Stimulated activated naive B cell treated with anti-CD40 and anti-IgM and Interleukin-4, amounts not matched to agents 10 μg/mL and 1 μg/mL and 100 μg/mL, for 72 hours (primary cell): ENCODE measurements at regions not wholly inside any gene's neighbourhood (a gene's known extent, or its start where the extent isn't known, plus 50 kb on each side); places are given as distances from the start of the nearest gene placed in this dataset.

ENCODE experiments used
- ATAC-seq, 2 donors: fragments of 150-1000 bp; cut with Tn5 transposase; replicated peaks; 2 replicates each; pipeline ENCODE4 v1.10.0; 2021; ENCODE audit warnings: moderate library complexity in 1 of 2
- DNase-seq: peaks from one replicate; pipeline ENCODE4 v3.0.0; 2021
- H3K27ac Mint-ChIP-seq: one replicate; pipeline ENCODE4 v1.8.0; 2022; ENCODE audit warnings: mild to moderate bottlenecking, mixed read lengths
- H3K27me3 Mint-ChIP-seq, 2 donors: one replicate each; pipeline ENCODE4 v1.8.0; 2022; ENCODE audit warnings: mixed read lengths in 2 of 2
- H3K36me3 Mint-ChIP-seq, 2 donors: one replicate each; pipeline ENCODE4 v1.8.0; 2022; ENCODE audit warnings: mixed read lengths in 2 of 2, mild to moderate bottlenecking in 1 of 2
- H3K4me1 Mint-ChIP-seq, 2 donors: one replicate each; pipeline ENCODE4 v1.8.0; 2022; ENCODE audit warnings: mixed read lengths in 2 of 2, mild to moderate bottlenecking in 1 of 2
- H3K4me3 Mint-ChIP-seq, 2 donors: one replicate each; pipeline ENCODE4 v1.8.0; 2022; ENCODE audit warnings: mild to moderate bottlenecking in 2 of 2, mixed read lengths in 2 of 2, moderate library complexity in 1 of 2
- H3K9me3 Mint-ChIP-seq, 2 donors: one replicate each; pipeline ENCODE4 v1.8.0; 2022; ENCODE audit warnings: mixed read lengths in 2 of 2, mild to moderate bottlenecking in 1 of 2

DNA sequence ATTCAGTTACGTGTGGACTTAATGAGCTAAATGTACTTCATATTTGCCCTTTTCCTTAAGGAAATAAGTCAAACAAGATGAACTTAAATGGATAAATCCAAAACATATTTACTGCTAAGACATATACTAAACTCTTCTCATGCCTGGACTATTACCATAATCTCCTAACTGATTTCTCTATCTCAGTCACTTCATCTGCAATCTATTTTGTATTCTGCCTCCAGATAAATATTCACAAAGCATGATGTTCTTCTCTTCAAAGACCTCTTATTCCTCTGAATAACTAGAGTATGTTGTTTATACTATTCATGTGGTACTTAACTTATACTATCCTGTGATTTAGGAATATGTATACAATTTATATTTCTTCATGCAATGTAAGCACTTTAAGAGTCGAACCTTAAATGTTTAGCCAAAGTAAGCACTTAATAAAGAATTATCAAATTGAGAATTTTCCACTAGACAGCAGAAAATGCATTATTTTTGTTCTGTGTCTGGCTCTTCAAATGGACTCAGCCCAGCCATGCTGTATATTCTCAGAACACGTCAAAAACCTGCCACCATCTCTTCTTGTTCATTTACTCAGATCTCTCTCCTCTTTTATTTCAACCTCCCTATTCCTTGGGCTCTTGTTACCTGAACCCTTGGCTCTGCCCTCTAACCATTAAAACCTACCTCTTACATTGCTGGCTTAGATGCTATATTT lies 79.9 kb upstream of the ARHGAP28 start:
- no peaks in the 10 kb centered on the region for H3K36me3 Mint-ChIP-seq
- peaks cover 2 to 7% of the 10 kb centered on the region in 2 donors for H3K9me3 Mint-ChIP-seq
- no peaks in the 10 kb centered on the region for H3K4me1 Mint-ChIP-seq
- no peak overlapping the region for H3K4me3 Mint-ChIP-seq
- no peak for ATAC-seq
- no peak overlapping the region for H3K27ac Mint-ChIP-seq
- peaks cover 0 to 2% of the 10 kb centered on the region in 2 donors for H3K27me3 Mint-ChIP-seq
- no peak for DNase-seq

DNA sequence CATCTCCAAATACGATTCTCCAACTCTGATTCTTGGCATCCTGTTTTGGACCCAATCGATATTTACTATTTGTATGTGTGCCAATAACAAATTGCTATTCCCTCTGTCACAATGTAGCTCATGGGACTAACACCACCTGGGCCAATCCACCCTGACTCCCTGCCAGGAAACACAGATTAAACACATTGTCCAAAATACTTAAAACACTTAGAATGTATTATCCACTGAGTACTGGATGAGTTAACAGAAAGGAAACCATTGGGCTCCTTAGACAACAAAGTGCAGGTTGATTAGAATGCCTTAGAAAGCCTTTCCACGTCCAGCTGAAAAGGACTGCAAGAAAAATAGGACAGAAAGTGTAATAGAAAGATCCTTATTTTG lies 79.4 kb upstream of the ARHGAP28 start:
- H3K36me3 Mint-ChIP-seq, result no peaks in the 10 kb centered on the region
- no peak for DNase-seq
- no peaks in the 10 kb centered on the region for H3K27me3 Mint-ChIP-seq
- ATAC-seq, result no peak
- no peak overlapping the region for H3K4me3 Mint-ChIP-seq
- H3K27ac Mint-ChIP-seq, result no peak overlapping the region
- H3K9me3 Mint-ChIP-seq, result peaks cover 2 to 7% of the 10 kb centered on the region in 2 donors
- H3K4me1 Mint-ChIP-seq, result no peaks in the 10 kb centered on the region

DNA sequence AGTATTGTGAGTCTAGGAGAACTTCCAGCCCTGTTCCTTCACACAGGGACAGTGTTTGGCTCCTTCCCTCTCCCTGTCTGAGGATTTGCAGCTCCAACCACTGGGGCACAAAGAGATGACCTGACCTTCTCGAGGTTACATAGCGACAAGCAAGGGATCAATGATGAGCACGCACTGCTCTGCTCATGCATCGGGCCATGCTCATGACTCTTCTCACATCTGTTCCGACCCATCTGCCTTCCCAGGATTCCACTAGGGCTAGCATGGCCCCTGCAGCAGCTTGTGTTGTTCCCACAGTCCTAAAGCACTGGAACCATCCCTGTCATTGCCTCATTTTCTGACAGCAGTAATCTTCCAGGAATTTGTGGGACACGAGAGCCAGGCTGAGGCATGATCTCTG lies 78.8 kb upstream of the ARHGAP28 start:
- Mint-ChIP-seq H3K4me3 (no peak overlapping the region), H3K36me3 (no peaks in the 10 kb centered on the region), H3K27ac (no peak overlapping the region), H3K4me1 (no peaks in the 10 kb centered on the region), H3K27me3 (no peaks in the 10 kb centered on the region), H3K9me3 (peaks cover 2 to 11% of the 10 kb centered on the region in 2 donors)
- ATAC-seq (no peak), DNase-seq (no peak)

DNA sequence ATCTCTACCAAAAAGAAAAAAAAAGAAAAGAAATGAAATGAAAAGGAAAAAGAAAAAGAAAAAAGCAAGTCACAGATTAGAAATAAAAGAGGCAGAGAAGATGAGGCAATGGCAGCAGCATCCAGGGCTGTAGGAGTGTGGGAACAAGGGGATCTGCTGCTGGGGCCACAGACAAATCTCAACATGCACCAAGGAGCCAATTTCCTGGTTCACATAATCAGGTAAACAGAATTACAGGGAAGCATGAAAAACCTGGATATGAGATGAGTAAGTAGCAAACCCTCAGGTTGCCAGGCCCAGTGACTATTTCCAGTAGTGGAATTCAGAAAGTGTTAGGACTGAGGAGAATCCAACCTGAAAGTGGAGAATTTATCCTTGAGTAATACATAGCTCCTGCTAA lies 77.4 kb upstream of the ARHGAP28 start:
- DNase-seq (no peak), ATAC-seq (no peak)
- Mint-ChIP-seq H3K4me3 (no peak overlapping the region), H3K4me1 (no peaks in the 10 kb centered on the region), H3K27me3 (no peaks in the 10 kb centered on the region), H3K27ac (no peak overlapping the region), H3K9me3 (peaks cover 2 to 8% of the 10 kb centered on the region in 2 donors), H3K36me3 (no peaks in the 10 kb centered on the region)

DNA sequence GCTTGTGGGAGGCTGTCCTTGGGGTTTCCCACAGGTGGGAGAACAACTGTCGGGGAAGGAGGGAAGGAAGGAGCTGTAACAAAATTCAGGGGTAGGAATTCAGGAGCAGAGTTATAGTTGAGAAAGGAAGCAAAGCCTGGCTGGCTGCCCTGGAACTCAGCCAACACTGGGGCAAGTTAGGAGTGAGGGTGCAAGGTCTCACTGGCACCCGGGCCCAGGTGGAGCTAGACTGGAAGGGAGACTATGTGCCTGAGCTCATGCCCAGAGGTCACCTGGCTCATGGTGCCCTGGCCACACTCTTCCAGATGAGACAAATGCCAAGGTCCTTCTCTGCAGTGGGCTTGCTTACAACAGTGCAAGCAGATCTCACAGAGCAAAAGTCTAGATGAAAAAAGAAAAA lies 75.6 kb upstream of the ARHGAP28 start:
- peaks cover 2 to 8% of the 10 kb centered on the region in 2 donors for H3K9me3 Mint-ChIP-seq
- H3K4me3 Mint-ChIP-seq, result no peak overlapping the region
- no peaks in the 10 kb centered on the region for H3K36me3 Mint-ChIP-seq
- ATAC-seq (no peak), DNase-seq (no peak)
- H3K27me3 Mint-ChIP-seq, result no peaks in the 10 kb centered on the region
- H3K4me1 Mint-ChIP-seq, result no peaks in the 10 kb centered on the region
- no peak overlapping the region for H3K27ac Mint-ChIP-seq

DNA sequence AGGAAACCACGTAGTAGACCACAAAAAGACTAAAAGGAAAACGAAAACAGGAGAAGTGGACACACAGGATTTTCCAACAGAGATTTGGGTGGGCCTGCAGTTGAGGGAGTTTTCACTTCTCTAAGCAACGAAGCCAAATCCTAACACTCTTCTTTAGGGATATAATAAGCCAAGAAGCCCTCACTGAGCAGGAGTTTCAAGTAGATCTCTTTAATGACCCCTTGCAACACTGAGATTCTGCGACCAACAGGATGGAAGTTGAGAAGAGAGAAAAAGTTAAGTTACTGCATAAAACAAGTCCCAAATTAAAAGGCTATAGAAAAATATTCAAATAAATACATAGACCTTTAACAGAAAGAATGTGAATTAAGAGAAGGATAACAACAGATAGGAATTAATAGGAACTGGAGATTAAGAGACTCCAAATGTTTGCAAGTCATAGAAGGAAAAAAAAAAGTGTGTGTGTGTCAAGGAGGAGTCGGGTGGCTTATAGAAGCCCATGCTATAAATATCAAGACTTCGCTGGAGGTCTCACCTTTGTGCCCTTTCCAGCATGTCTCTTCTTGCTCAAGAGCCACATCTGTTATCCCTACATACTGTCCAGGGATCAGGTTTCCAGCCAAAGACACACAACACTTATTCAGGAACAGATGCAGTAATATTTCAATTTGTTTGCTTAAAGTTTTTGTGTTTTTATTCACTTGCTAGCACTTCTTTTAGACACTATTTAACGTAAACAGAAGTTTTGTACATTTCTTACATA lies 69.4 kb upstream of the ARHGAP28 start:
- no peaks in the 10 kb centered on the region for H3K36me3 Mint-ChIP-seq
- no peaks in the 10 kb centered on the region for H3K27me3 Mint-ChIP-seq
- peaks cover 4 to 8% of the 10 kb centered on the region in 2 donors for H3K9me3 Mint-ChIP-seq
- no peak overlapping the region for H3K4me3 Mint-ChIP-seq
- no peak overlapping the region for H3K27ac Mint-ChIP-seq
- DNase-seq, result no peak
- ATAC-seq, result no peak
- no peaks in the 10 kb centered on the region for H3K4me1 Mint-ChIP-seq

DNA sequence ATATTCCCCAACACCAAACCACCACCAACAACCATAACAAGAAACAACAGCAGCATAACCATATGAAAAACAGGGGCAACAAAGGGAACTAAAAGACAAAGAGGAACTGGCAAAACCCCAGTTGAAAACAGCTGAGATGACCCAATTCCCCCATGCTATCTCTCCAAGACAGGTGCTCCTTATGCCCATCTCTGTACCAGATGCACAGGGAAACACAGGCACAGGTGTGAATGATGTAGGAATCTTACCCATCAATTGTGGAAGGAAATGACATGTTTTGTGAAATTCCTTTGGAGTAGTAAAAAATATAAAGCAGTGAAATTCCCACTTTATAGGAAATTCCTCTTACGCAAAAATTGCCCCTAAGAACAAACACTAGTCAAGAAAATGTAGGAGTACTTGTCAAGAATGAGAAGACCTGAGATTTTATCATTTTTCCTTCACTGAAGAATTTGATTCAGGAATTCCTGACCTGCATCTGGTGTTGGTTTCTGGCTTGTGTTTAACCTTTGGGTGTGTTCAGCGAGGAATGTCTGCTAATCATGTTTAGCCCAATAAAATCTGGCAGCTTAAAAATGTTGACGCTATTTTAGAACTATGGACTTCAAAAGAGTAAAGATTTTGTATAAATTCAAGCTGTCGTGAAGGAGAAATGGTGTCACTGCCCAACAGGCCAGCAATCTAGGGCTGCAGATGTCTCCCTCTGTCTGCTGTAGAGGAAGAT lies 67.7 kb upstream of the ARHGAP28 start:
- ATAC-seq, result no peak

DNA sequence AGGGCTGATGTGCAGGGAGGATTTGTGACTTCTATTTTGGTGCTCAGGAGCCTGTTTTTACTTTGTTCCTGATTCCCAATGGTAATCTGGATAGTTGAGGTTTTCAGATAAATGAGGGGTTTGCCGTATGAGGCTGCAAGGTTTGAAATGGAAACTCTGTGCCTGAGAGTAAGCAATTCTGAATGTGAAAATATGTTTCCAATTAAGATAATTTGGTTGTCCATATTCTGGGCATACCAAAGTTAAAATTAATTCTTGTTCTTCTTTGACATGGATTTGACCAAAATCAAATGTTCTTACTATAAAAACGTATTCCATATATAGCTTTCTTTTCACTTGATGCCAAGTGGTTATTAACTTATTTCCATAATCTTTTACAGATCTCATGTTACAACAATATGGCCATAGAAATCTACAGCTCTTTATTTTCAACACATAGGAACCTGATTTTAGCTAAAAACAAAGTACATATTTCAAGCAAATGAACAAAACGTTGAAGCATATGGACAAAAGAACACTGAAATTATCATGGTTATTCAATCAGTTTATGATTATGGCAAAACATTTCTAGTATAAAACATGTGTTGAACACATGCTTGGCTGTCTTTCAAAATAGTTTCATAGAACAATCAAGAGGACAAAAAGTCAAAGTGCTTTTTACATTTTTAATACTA lies 63.4 kb upstream of the ARHGAP28 start:
- H3K9me3 Mint-ChIP-seq, result peaks cover 2 to 4% of the 10 kb centered on the region in 2 donors
- ATAC-seq (no peak), DNase-seq (no peak)
- no peak overlapping the region for H3K4me3 Mint-ChIP-seq
- H3K27me3 Mint-ChIP-seq, result no peaks in the 10 kb centered on the region
- no peak overlapping the region for H3K27ac Mint-ChIP-seq
- H3K36me3 Mint-ChIP-seq, result no peaks in the 10 kb centered on the region
- H3K4me1 Mint-ChIP-seq, result no peaks in the 10 kb centered on the region

More for the DNA sequence above, 67.7 kb upstream of the ARHGAP28 start:
- Mint-ChIP-seq H3K9me3 (peaks cover 2 to 3% of the 10 kb centered on the region in 2 donors), H3K36me3 (no peaks in the 10 kb centered on the region), H3K27ac (no peak overlapping the region), H3K27me3 (no peaks in the 10 kb centered on the region), H3K4me1 (no peaks in the 10 kb centered on the region), H3K4me3 (no peak overlapping the region)
- DNase-seq, result no peak

DNA sequence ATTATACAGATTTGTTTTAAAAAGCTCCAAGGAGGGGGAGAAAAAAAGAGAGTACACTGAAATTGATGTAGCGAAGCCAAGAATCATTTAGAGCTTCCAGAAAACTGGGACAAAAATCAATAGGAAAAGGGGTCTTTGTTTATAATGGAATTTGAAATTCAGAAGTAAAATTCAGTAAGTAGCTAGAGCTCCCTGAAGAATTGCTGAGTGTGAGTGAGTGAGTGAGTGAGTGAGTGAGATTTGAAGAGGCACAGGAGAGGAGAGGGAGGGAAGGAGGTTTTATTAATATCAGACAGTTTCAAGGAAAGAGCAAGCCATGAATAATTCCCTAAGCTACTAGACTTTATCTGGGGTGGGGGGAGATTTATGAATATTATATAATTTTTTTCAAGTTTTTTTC lies 60.7 kb upstream of the ARHGAP28 start:
- Mint-ChIP-seq H3K9me3 (peaks cover 0 to 4% of the 10 kb centered on the region in 2 donors), H3K4me1 (no peaks in the 10 kb centered on the region), H3K27ac (no peak overlapping the region), H3K4me3 (no peak overlapping the region), H3K36me3 (no peaks in the 10 kb centered on the region), H3K27me3 (no peaks in the 10 kb centered on the region)
- DNase-seq (no peak), ATAC-seq (no peak)

DNA sequence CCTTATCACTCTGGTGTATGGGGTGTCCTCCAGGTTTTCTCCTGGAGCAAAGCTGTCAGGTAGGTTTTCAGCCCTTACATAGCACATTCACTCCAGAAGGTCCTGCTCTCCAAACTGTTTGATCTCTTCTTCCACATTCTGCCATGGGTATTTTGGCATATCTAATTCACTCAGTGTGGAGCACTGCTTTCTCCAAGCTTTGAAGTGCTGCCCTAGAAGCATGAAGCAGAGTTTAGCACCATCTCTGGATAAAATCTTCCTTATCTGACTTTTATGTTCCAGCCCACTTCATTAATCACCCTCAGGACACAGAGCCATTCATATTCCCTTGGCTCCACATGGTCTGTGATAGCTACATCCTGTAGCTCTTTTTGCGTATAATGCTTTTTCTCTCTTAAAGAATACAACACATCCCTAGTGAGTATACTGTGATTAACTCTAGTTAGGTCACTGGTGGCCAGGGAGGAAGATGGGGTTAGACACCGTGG lies 56.7 kb upstream of the ARHGAP28 start:
- peaks cover 6 to 8% of the 10 kb centered on the region in 2 donors for H3K9me3 Mint-ChIP-seq
- no peaks in the 10 kb centered on the region for H3K4me1 Mint-ChIP-seq
- H3K4me3 Mint-ChIP-seq, result no peak overlapping the region
- ATAC-seq (no peak), DNase-seq (no peak)
- no peak overlapping the region for H3K27ac Mint-ChIP-seq
- no peaks in the 10 kb centered on the region for H3K27me3 Mint-ChIP-seq
- H3K36me3 Mint-ChIP-seq, result no peaks in the 10 kb centered on the region

DNA sequence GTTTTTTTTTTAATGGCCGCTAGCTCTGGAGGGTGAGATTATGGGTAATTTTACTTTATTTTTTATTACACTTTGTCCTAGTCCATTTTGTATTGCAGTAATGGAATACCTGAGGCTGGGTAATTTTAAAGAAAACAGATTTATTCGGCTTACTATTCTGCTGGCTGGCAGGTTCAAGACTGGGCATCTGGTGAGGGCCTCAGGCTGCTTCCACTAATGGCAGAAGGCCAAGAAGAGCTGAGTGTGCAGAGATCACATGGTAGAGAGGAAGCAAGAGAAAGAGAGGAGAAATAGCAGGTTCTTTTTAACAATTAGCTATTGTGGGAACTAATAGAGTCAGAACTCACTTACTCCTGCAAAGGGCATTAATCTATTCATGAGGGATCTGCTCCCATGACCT lies 52.4 kb upstream of the ARHGAP28 start:
- H3K4me1 Mint-ChIP-seq, result no peaks in the 10 kb centered on the region
- no peak overlapping the region for H3K27ac Mint-ChIP-seq
- H3K36me3 Mint-ChIP-seq, result no peaks in the 10 kb centered on the region
- H3K4me3 Mint-ChIP-seq, result no peak overlapping the region
- peaks cover 4 to 6% of the 10 kb centered on the region in 2 donors for H3K9me3 Mint-ChIP-seq
- DNase-seq (no peak), ATAC-seq (no peak)
- no peaks in the 10 kb centered on the region for H3K27me3 Mint-ChIP-seq

DNA sequence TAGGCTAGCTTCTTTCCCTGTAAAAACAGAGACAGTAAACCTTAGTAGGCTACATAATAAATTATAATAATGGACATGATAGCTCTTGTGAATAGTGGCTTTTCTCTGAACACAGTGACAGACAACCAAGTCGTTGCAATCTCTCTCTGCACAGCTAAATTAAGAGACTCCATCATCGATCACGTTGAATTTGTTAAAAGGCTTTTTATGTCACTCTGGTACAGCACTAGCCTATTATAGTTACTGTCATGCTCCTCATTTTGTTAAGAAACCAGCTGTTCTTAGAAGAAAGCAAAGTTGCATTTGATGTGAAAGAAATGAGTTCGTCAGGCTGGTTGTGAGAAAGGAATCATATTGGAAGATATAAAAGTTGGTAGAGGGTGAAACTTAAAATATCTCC lies 50.3 kb upstream of the ARHGAP28 start:
- H3K36me3 Mint-ChIP-seq, result no peaks in the 10 kb centered on the region
- no peak overlapping the region for H3K27ac Mint-ChIP-seq
- DNase-seq (no peak), ATAC-seq (no peak)
- peaks cover 4% of the 10 kb centered on the region in 2 donors for H3K9me3 Mint-ChIP-seq
- no peak overlapping the region for H3K4me3 Mint-ChIP-seq
- no peaks in the 10 kb centered on the region for H3K4me1 Mint-ChIP-seq
- peaks cover 0 to 6% of the 10 kb centered on the region in 2 donors for H3K27me3 Mint-ChIP-seq
